Thoracic aorta (tissue), 2 donors: ENCODE measurements at regions not wholly inside any gene's neighbourhood (a gene's known extent, or its start where the extent isn't known, plus 50 kb on each side); places are given as distances from the start of the nearest gene placed in this dataset.

Source experiments
- ATAC-seq: fragments of 150-250 bp; one replicate; pipeline ENCODE4 v1.8.0; 2017; ENCODE audit warnings: low read depth; ENCODE audit not compliant: insufficient number of reproducible peaks, low FRiP score
- DNase-seq: peaks from one replicate; pipeline ENCODE4 v3.0.0-alpha.2; 2020; ENCODE audit warnings: low spot score
- H3K27ac ChIP-seq, 2 donors: fragments of 200-600 bp; sonication (generic); 1 replicate in 1 of 2; 2 replicates in 1 of 2; pipeline ENCODE4 v1.5.1; 2016; ENCODE audit warnings: mild to moderate bottlenecking in 2 of 2, moderate library complexity in 2 of 2
- H3K27me3 ChIP-seq: fragments of 200-600 bp; sonication (generic); replicated peaks from 2 replicates; pipeline ENCODE4 v1.6.0; 2016; ENCODE audit warnings: mild to moderate bottlenecking; ENCODE audit not compliant: insufficient read depth
- H3K36me3 ChIP-seq: fragments of 200-600 bp; sonication (generic); one replicate; pipeline ENCODE4 v1.5.1; 2016
- H3K4me1 ChIP-seq, 2 donors: fragments of 200-600 bp; sonication (generic); 1 replicate in 1 of 2; 2 replicates in 1 of 2; pipeline versions ENCODE4 v1.5.1 to v1.6.0; 2016; ENCODE audit warnings: low read depth in 2 of 2, mild to moderate bottlenecking in 1 of 2; ENCODE audit not compliant: control insufficient read depth in 1 of 2
- H3K4me3 ChIP-seq: fragments of 200-600 bp; sonication (generic); 2 replicates; pipeline ENCODE4 v1.5.1; 2016; ENCODE audit warnings: mild to moderate bottlenecking
- H3K9me3 ChIP-seq: fragments of 200-600 bp; sonication (generic); 2 replicates; pipeline ENCODE4 v1.5.1; 2016
- TF ChIP-seq, protein P1 (sequence below): fragments of 200-600 bp; sonication (generic); IDR thresholded peaks from one replicate; pipeline ENCODE4 v1.5.1; 2019; ENCODE audit warnings: antibody characterized with exemption

DNA sequence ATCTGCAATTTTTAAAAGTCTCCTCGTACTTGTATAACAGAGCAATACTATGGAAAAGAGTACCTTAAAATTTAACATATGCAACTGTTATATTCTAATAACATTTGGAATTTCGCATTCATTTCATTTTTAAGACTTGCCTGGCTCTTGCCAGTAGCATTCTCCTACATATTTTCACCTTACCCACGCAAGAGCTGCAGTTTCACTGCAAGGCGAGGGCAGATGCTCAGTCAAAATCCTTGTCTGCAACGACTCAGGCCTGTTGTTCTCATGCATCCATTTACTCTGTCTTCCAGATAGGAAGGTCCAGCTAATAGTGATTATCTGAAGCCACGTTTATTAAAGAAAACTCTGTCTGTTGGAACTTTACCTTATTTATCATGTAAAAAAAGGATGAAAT lies 227.0 kb upstream of the RFC3 start:
- TF ChIP-seq, protein P1, sequence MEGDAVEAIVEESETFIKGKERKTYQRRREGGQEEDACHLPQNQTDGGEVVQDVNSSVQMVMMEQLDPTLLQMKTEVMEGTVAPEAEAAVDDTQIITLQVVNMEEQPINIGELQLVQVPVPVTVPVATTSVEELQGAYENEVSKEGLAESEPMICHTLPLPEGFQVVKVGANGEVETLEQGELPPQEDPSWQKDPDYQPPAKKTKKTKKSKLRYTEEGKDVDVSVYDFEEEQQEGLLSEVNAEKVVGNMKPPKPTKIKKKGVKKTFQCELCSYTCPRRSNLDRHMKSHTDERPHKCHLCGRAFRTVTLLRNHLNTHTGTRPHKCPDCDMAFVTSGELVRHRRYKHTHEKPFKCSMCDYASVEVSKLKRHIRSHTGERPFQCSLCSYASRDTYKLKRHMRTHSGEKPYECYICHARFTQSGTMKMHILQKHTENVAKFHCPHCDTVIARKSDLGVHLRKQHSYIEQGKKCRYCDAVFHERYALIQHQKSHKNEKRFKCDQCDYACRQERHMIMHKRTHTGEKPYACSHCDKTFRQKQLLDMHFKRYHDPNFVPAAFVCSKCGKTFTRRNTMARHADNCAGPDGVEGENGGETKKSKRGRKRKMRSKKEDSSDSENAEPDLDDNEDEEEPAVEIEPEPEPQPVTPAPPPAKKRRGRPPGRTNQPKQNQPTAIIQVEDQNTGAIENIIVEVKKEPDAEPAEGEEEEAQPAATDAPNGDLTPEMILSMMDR = no peak
- DNase-seq = no peak
- Histone ChIP-seq H3K27me3 (no peaks in the 10 kb centered on the region), H3K4me1 (no peaks in the 10 kb centered on the region), H3K9me3 (no peaks in the 10 kb centered on the region), H3K27ac (no peak overlapping the region), H3K4me3 (no peak overlapping the region), H3K36me3 (no peaks in the 10 kb centered on the region)
- ATAC-seq = no peak

DNA sequence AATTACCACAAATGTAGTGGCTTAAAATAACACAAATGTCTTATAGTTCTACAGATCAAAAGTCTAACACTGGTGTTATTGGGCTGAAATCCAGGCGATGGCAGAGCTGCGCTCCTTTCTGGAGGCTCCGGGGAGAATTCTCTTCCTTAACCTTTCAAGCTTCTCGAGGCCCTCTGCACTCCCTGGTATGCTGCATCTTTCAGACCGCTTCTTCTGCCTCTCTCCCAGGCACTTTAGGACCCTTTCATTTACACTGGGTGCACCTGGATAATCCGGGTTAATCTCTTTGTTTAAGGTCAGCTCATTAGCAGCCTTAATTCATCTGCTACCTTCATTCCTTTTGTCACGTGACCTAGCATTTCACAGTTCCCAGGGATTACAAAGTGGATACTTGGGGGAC lies 211.3 kb upstream of the RFC3 start:
- H3K4me1 ChIP-seq = peaks cover 7 to 14% of the 10 kb centered on the region in 2 donors
- no peaks in the 10 kb centered on the region for H3K36me3 ChIP-seq
- ATAC-seq (no peak), DNase-seq (no peak)
- no peak overlapping the region for H3K27ac ChIP-seq
- no peaks in the 10 kb centered on the region for H3K9me3 ChIP-seq
- H3K27me3 ChIP-seq = no peaks in the 10 kb centered on the region
- TF ChIP-seq, protein P1 = no peak
- no peak overlapping the region for H3K4me3 ChIP-seq

DNA sequence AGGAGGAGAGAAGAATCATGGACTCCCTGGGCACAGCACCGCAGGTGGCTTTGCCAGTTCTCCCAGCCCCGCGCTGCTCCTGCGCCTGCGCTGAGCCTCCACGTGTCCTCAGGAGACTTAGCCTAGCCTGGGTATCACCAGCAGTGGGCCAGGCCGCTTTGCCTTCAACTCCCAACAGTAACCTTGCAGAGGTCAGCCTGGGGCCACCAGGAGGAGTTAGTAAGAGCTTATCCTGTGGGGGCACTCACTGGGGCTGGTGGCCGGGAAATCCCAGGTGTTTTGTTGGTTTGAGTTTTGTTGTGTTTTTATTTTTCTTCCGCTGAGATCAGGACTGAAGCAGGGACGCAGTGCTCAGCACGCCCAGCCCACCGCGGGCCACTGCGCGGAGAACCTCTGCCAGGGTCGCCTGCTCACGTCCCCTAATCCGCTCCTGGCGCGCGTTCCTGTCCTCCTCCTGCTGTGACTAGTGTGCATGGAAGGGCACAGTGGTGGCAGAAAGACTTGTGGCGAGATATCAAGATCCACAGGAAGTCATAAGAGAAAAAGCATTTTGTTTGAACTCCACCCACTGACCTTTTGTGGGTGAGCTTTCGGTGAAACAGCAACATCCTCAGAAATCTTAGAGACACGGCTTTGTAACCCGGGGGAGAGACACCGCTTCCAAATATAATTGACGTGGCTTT lies 207.4 kb upstream of the RFC3 start:
- DNase-seq = no peak
- H3K36me3 ChIP-seq = no peaks in the 10 kb centered on the region

DNA sequence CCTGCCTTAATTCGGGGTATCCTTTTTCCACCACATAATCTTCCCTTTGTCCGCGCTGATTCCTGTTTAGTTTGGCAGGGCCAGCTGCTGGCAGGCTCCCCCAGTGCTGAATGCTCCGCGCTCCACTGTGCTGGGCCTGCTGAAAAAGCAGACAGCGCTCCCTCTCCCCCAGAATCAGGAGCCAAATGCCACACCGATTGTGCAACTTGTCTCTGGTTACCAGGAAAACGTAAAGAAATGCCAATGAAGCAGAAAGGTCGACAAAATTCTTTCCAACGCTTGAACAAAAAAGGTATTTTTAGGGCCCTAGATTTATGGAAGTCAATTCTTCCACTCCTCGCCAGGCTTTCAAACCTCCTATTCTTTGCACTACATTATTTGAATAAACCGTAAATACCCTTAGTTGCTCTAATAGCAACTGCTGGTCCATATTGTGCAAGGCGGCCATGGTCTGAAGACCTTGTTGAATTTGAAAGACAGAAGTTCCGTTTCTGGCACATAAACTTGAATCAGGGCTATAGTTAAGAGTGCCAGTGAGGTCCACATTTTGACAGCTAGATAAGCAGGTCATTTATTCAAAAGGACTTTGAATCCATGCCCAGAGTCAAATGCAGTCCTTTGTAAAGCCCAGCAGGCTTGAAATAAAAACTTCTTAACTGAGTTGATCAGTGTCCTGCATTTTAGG lies 206.7 kb upstream of the RFC3 start:
- DNase-seq = peak; percentile 13
- peak overlapping the region; percentile 70 for H3K4me3 ChIP-seq
- peaks cover 14 to 25% of the 10 kb centered on the region in 2 donors for H3K4me1 ChIP-seq

More for the DNA sequence above, 207.4 kb upstream of the RFC3 start:
- peak overlapping the region; percentile 70 for H3K4me3 ChIP-seq
- TF ChIP-seq, protein P1 = no peak
- H3K27me3 ChIP-seq = no peaks in the 10 kb centered on the region
- peak overlapping the region; percentile 86 to 88 for H3K27ac ChIP-seq
- H3K9me3 ChIP-seq = no peaks in the 10 kb centered on the region
- ATAC-seq = peak; percentile 42
- peaks cover 14 to 25% of the 10 kb centered on the region in 2 donors for H3K4me1 ChIP-seq

More for the DNA sequence above, 206.7 kb upstream of the RFC3 start:
- ATAC-seq = peak; percentile 48
- TF ChIP-seq, protein P1 = no peak
- Histone ChIP-seq H3K9me3 (no peaks in the 10 kb centered on the region), H3K36me3 (no peaks in the 10 kb centered on the region), H3K27me3 (no peaks in the 10 kb centered on the region), H3K27ac (peak overlapping the region; percentile 86 to 88)
